GM12878 (cell line): ENCODE measurements at regions not wholly inside any gene's neighbourhood (a gene's known extent, or its start where the extent isn't known, plus 50 kb on each side); places are given as distances from the start of the nearest gene placed in this dataset.

Experiments
- ATAC-seq: fragments of 200-7000 bp; cut with Tn5 transposase; 3 replicates; pipeline ENCODE4 v1.9.1; 2020; ENCODE audit warnings: mild to moderate bottlenecking, moderate library complexity
- BruUV-seq: library from RNA; stranded (reverse); fragments of 400-500 nt; replicated peaks from 2 replicates; lab custom pipeline; 2021; lab: Mats Ljungman, UMichigan
- CTCF ChIA-PET: fragments of 300-600 bp; sonication (Branson Sonifier 250); formaldehyde crosslinking; extraction: SDS; loops from one replicate; lab custom pipeline; 2021; ENCODE audit warnings: inconsistent platforms; lab: Yijun Ruan, JAX
- POLR2A ChIA-PET: fragments of 350-600 bp; formaldehyde crosslinking; extraction: SDS; loops from one replicate; lab custom pipeline; 2021; ENCODE audit warnings: inconsistent platforms; lab: Charles Lee
- RAD21 ChIA-PET: fragments of 300-600 bp; sonication (Branson Sonifier 250); formaldehyde crosslinking; loops from one replicate; lab custom pipeline; 2023; ENCODE audit warnings: antibody characterized with exemption; ENCODE audit not compliant: unreplicated experiment; lab: Charles Lee
- SMC1A ChIA-PET: fragments of 300-600 bp; sonication (Branson Sonifier 250); formaldehyde crosslinking; loops from one replicate; lab custom pipeline; 2023; ENCODE audit not compliant: unreplicated experiment, uncharacterized antibody; lab: Charles Lee
- DNase-seq: peaks from one replicate; pipeline ENCODE4 v3.0.0-alpha.2; 2011; ENCODE audit warnings: low read depth, low spot score
- FAIRE-seq: peaks from 3 replicates; lab custom pipeline; 2011; peaks lifted over from hg19 to GRCh38; lab: Jason Lieb, UNC
- H2AFZ ChIP-seq: 2 replicates; pipeline ENCODE4 v1.6.0; 2011; ENCODE audit warnings: low read depth, low read length, control low read depth; ENCODE audit not compliant: control insufficient read depth
- H3K27ac ChIP-seq: 2 replicates; pipeline ENCODE4 v1.5.1; 2011; ENCODE audit warnings: control low read depth; ENCODE audit not compliant: control insufficient read depth, insufficient read depth
- H3K27me3 ChIP-seq, 2 experiments: replicated peaks in 1 of 2; 2 replicates each; pipeline versions ENCODE4 v1.6.0 to v1.6.1; 2011; ENCODE audit warnings: low read length in 1 of 2; ENCODE audit not compliant: control insufficient read depth in 2 of 2, insufficient read depth in 2 of 2
- H3K36me3 ChIP-seq, 2 experiments: 2 replicates each; pipeline ENCODE4 v1.5.1; 2011; ENCODE audit warnings: low read length in 1 of 2; ENCODE audit not compliant: control insufficient read depth in 2 of 2, insufficient read depth in 2 of 2
- H3K4me1 ChIP-seq: 2 replicates; pipeline ENCODE4 v1.6.1; 2011; ENCODE audit warnings: mild to moderate bottlenecking, low read length, moderate library complexity, mixed read lengths; ENCODE audit not compliant: control insufficient read depth, insufficient read depth
- H3K4me2 ChIP-seq: 2 replicates; pipeline ENCODE4 v1.6.0; 2011; ENCODE audit warnings: control low read depth; ENCODE audit not compliant: control insufficient read depth, insufficient read depth
- H3K4me3 ChIP-seq: fragments of 200-600 bp; sonication (generic); 2 replicates; pipeline ENCODE4 v1.5.1; 2016
- H3K79me2 ChIP-seq: 2 replicates; pipeline ENCODE4 v1.6.0; 2011; ENCODE audit warnings: low read length; ENCODE audit not compliant: control insufficient read depth, insufficient read depth
- H3K9ac ChIP-seq: 2 replicates; pipeline ENCODE4 v1.8.0; 2011; ENCODE audit warnings: low read length, control low read depth, mixed read lengths; ENCODE audit not compliant: control insufficient read depth, insufficient read depth
- H3K9me3 ChIP-seq: replicated peaks from 3 replicates; pipeline ENCODE4 v1.5.1; 2011; ENCODE audit warnings: mild to moderate bottlenecking, low read length; ENCODE audit not compliant: control insufficient read depth, insufficient read depth
- H4K20me1 ChIP-seq: 2 replicates; pipeline ENCODE4 v1.6.0; 2011; ENCODE audit not compliant: control insufficient read depth, insufficient read depth
- BMI1 ChIP-seq: fragments of 450-650 bp; IDR thresholded peaks from 2 replicates; pipeline ENCODE4 v1.6.1; 2016; ENCODE audit warnings: mild to moderate bottlenecking, moderate library complexity, borderline replicate concordance
- CHD4 ChIP-seq: fragments of 200-600 bp; sonication (generic); IDR thresholded peaks from 2 replicates; pipeline ENCODE4 v1.6.1; 2016; ENCODE audit warnings: mild to moderate bottlenecking
- E2F4 ChIP-seq: IDR thresholded peaks from 2 replicates; pipeline ENCODE4 v1.6.1; 2012; ENCODE audit warnings: low read depth, low read length, improper control_type of control experiment
- ELK1 ChIP-seq: IDR thresholded peaks from 2 replicates; pipeline ENCODE4 v1.6.1; 2012; ENCODE audit warnings: low read depth, low read length, improper control_type of control experiment
- ESRRA ChIP-seq: IDR thresholded peaks from 2 replicates; pipeline ENCODE4 v1.6.1; 2012; ENCODE audit warnings: mild to moderate bottlenecking, low read length, improper control_type of control experiment
- GABPA ChIP-seq: IDR thresholded peaks from 2 replicates; pipeline ENCODE4 v1.6.1; 2014; ENCODE audit warnings: antibody characterized with exemption, low read depth, mild to moderate bottlenecking, inconsistent platforms
- IRF4 ChIP-seq: IDR thresholded peaks from 2 replicates; pipeline ENCODE4 v1.6.1; 2011; ENCODE audit warnings: low read depth, low read length
- MTA2 ChIP-seq: fragments of 450-650 bp; IDR thresholded peaks from 2 replicates; pipeline ENCODE4 v1.6.1; 2016; ENCODE audit warnings: low read depth, mild to moderate bottlenecking, moderate library complexity
- NFIC ChIP-seq: IDR thresholded peaks from 2 replicates; pipeline ENCODE4 v1.6.1; 2012; ENCODE audit warnings: low read depth, mild to moderate bottlenecking, inconsistent platforms, low read length, moderate library complexity
- NFXL1 ChIP-seq: fragments of 450-650 bp; IDR thresholded peaks from 2 replicates; pipeline ENCODE4 v1.6.1; 2017; ENCODE audit warnings: antibody characterized with exemption, mild to moderate bottlenecking, borderline replicate concordance
- NFYA ChIP-seq: IDR thresholded peaks from 2 replicates; pipeline ENCODE4 v1.6.1; 2011; ENCODE audit warnings: low read depth, mild to moderate bottlenecking, low read length, improper control_type of control experiment, borderline replicate concordance
- PAX8 ChIP-seq: fragments of 450-650 bp; IDR thresholded peaks from 2 replicates; pipeline ENCODE4 v1.6.1; 2017; ENCODE audit warnings: mild to moderate bottlenecking, moderate library complexity
- SIX5 ChIP-seq: IDR thresholded peaks from 2 replicates; pipeline ENCODE4 v1.6.1; 2011; ENCODE audit warnings: mild to moderate bottlenecking, low read depth, low read length, moderate library complexity; ENCODE audit not compliant: severe bottlenecking
- SRF ChIP-seq, 2 experiments: IDR thresholded peaks; 2 replicates each; pipeline ENCODE4 v1.6.1; 2011; ENCODE audit warnings: low read depth in 2 of 2, low read length in 2 of 2, mild to moderate bottlenecking in 1 of 2, moderate library complexity in 1 of 2
- WGBS: methylation state at CpG from one replicate; pipeline ENCODE4 v1.1.6; 2016; ENCODE audit warnings: low lambda C conversion rate; ENCODE audit not compliant: insufficient replicate concordance, insufficient coverage; ENCODE audit errors: missing lambda C conversion rate; 5-methylcytosine and 5-hydroxymethylcytosine counted together
- in situ Hi-C: fragments of 300-500 bp; cut with MboI; formaldehyde crosslinking; loops from 9 replicates; pipeline ENCODE4 v1.14.3; 2018; ENCODE audit warnings: mixed read lengths
- intact Hi-C: fragments of 100-400 bp; cut with micrococcal nuclease; formaldehyde crosslinking; loops from one replicate; pipeline ENCODE4 v1.14.2; 2022; ENCODE audit not compliant: unreplicated experiment
- TF ChIP-seq, protein P1 (sequence below): IDR thresholded peaks from 2 replicates; pipeline ENCODE4 v1.6.1; 2012; ENCODE audit warnings: mild to moderate bottlenecking, low read depth, low read length
- TF ChIP-seq, protein P2 (sequence below), 3 experiments: IDR thresholded peaks in 2 of 3; conservative IDR thresholded peaks in 1 of 3; 2 replicates each; pipeline ENCODE4 v1.5.1; 2011; ENCODE audit warnings: low read depth in 3 of 3, low read length in 3 of 3, mild to moderate bottlenecking in 3 of 3, control low read depth in 2 of 3, moderate library complexity in 2 of 3, inconsistent platforms in 1 of 3, mixed read lengths in 1 of 3; ENCODE audit not compliant: control insufficient read depth in 2 of 3, insufficient read depth in 1 of 3; ENCODE audit errors: extremely low read depth in 1 of 3

DNA sequence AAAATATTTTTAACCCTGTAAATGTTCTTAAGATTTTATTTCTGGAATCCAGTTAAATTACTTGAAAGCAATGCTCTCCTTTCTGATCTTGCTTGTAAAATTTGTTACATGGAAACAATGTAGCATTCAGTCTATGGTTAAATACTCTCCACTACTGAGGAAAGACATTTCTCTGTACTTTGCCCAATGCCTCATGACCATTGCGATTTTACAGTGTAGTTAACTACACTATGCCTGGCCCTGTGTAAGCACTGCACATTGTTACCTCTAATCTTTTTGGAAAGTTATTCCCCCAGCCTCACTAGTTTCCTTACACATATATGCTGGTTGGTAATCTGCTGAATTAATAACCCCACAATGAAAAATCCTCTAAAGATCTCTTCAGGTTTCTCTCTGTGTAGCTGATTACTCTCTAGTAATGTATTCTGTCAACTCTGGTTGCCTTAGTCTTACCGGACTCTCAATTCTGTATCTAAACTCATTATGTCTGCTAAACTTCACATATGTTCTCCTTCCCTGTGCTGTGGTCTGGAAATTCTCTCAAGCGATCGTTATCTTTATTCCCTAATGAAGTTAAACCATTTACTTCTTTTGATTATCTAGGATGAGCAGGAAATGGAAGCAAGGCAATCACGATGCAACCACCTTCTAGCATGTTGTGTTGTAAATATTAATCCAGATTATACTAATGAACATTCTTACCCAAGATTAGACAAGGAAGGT is 58.7 kb upstream of the TMEM106B start:
- POLR2A ChIA-PET = no interaction called here
- 61% methylated on average over 5 of the region's 5 CpGs for WGBS
- RAD21 ChIA-PET = no interaction called here
- BruUV-seq = no TSS peak
- Histone ChIP-seq H4K20me1 (no peaks in the 10 kb centered on the region), H3K9ac (no peak overlapping the region), H3K4me1 (no peaks in the 10 kb centered on the region), H3K9me3 (no peaks in the 10 kb centered on the region), H3K27ac (no peak overlapping the region), H3K36me3 (no peaks in the 10 kb centered on the region), H3K4me3 (no peak overlapping the region)
- in situ Hi-C loops = no loop called here
- no peak for DNase-seq
- intact Hi-C loops = no loop called here
- no peak for ATAC-seq
- CTCF ChIA-PET = no interaction called here
- TF ChIP-seq, protein P1, sequence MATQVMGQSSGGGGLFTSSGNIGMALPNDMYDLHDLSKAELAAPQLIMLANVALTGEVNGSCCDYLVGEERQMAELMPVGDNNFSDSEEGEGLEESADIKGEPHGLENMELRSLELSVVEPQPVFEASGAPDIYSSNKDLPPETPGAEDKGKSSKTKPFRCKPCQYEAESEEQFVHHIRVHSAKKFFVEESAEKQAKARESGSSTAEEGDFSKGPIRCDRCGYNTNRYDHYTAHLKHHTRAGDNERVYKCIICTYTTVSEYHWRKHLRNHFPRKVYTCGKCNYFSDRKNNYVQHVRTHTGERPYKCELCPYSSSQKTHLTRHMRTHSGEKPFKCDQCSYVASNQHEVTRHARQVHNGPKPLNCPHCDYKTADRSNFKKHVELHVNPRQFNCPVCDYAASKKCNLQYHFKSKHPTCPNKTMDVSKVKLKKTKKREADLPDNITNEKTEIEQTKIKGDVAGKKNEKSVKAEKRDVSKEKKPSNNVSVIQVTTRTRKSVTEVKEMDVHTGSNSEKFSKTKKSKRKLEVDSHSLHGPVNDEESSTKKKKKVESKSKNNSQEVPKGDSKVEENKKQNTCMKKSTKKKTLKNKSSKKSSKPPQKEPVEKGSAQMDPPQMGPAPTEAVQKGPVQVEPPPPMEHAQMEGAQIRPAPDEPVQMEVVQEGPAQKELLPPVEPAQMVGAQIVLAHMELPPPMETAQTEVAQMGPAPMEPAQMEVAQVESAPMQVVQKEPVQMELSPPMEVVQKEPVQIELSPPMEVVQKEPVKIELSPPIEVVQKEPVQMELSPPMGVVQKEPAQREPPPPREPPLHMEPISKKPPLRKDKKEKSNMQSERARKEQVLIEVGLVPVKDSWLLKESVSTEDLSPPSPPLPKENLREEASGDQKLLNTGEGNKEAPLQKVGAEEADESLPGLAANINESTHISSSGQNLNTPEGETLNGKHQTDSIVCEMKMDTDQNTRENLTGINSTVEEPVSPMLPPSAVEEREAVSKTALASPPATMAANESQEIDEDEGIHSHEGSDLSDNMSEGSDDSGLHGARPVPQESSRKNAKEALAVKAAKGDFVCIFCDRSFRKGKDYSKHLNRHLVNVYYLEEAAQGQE = no peak
- no peak for TF ChIP-seq ELK1
- TF ChIP-seq PAX8 = no peak
- no peak for TF ChIP-seq SRF (IDR thresholded peaks at IDR 0.05; ENCODE audit: low read depth in 2 of 2, low read length in 2 of 2)
- TF ChIP-seq IRF4 = no peak
- no peak for TF ChIP-seq SIX5
- no peak for TF ChIP-seq E2F4
- TF ChIP-seq, protein P2, sequence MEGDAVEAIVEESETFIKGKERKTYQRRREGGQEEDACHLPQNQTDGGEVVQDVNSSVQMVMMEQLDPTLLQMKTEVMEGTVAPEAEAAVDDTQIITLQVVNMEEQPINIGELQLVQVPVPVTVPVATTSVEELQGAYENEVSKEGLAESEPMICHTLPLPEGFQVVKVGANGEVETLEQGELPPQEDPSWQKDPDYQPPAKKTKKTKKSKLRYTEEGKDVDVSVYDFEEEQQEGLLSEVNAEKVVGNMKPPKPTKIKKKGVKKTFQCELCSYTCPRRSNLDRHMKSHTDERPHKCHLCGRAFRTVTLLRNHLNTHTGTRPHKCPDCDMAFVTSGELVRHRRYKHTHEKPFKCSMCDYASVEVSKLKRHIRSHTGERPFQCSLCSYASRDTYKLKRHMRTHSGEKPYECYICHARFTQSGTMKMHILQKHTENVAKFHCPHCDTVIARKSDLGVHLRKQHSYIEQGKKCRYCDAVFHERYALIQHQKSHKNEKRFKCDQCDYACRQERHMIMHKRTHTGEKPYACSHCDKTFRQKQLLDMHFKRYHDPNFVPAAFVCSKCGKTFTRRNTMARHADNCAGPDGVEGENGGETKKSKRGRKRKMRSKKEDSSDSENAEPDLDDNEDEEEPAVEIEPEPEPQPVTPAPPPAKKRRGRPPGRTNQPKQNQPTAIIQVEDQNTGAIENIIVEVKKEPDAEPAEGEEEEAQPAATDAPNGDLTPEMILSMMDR (IDR thresholded peaks at IDR 0.05 in 2 of 3, conservative IDR thresholded peaks at IDR 0.05 in 1 of 3; ENCODE audit: control insufficient read depth in 2 of 3, extremely low read depth in 1 of 3, insufficient read depth in 1 of 3, low read depth in 3 of 3, low read length in 3 of 3) = no peak
- no peak for TF ChIP-seq CHD4
- TF ChIP-seq GABPA = no peak
- no peak for TF ChIP-seq BMI1
- TF ChIP-seq NFXL1 = no peak
- no peak for TF ChIP-seq MTA2
- TF ChIP-seq ESRRA = no peak
- TF ChIP-seq NFYA = no peak
- no peak for TF ChIP-seq NFIC
- TF ChIP-seq, all 136 proteins: peak for 0
- Histone ChIP-seq H3K27me3 (no peaks in the 10 kb centered on the region; a peak in 1 of 4 replicates), H2AFZ (no peak overlapping the region), H3K4me2 (no peak overlapping the region), H3K79me2 (no peaks in the 10 kb centered on the region)
- peak; percentile 18 for FAIRE-seq
- SMC1A ChIA-PET = no interaction called here
